ENCODE measurements at regions not wholly inside any gene's neighbourhood (a gene's known extent, or its start where the extent isn't known, plus 50 kb on each side); places are given as distances from the start of the nearest gene placed in this dataset.
"Not testable (repeated sequence)": the region's sequence is repeated elsewhere in the genome, so short reads cannot be mapped to it uniquely, and the experiment has no call there.

DNA sequence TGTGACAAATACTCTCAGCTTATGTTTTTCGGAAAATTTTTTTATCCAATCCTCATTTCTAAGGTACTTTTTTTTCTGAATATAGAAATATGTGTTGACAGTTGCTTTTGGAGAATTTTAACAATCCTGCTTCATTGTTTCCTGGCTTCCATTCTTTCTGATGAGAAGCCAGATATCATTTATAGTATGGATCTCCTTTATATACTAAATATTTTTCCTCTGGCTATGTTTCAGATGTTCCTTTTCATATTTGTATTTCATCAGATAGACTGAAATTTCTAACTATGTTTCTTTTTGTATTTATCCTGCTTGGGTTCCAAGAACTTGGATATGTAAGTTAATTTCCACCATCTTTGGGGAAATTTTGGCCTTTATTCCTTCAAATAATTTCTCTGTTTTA is 138.9 kb upstream of the CDH11 start:
- TF ChIP-seq, protein P1, sequence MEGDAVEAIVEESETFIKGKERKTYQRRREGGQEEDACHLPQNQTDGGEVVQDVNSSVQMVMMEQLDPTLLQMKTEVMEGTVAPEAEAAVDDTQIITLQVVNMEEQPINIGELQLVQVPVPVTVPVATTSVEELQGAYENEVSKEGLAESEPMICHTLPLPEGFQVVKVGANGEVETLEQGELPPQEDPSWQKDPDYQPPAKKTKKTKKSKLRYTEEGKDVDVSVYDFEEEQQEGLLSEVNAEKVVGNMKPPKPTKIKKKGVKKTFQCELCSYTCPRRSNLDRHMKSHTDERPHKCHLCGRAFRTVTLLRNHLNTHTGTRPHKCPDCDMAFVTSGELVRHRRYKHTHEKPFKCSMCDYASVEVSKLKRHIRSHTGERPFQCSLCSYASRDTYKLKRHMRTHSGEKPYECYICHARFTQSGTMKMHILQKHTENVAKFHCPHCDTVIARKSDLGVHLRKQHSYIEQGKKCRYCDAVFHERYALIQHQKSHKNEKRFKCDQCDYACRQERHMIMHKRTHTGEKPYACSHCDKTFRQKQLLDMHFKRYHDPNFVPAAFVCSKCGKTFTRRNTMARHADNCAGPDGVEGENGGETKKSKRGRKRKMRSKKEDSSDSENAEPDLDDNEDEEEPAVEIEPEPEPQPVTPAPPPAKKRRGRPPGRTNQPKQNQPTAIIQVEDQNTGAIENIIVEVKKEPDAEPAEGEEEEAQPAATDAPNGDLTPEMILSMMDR (IDR thresholded peaks at IDR 0.05; ENCODE audit: insufficient read depth, low read depth, low read length): no peak
- CTCF ChIA-PET: no interaction called here
- H3K4me3 ChIP-seq (ENCODE audit: low read depth, low read length): no peak overlapping the region

DNA sequence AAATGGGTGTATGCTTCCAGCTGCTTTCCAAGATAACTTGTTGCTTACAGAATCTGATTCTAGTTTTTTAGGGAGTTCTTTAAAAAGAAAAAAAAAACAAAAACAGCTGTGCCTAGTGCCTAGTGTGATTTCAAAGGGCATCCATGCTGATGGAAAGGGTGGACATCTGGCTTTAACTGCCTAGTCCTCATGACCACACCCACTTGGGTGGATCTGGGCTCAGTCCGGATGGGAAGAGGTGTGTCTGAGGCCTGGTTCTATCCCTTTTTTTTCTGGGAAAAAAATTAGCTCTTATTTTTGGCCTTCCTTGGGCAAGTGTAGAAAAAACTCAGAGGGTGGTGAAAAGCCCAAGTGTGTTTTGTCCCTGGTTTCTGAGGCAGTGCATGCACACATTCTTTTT is 132.3 kb upstream of the CDH11 start:
- Histone ChIP-seq H3K4me3 (ENCODE audit: low read depth, low read length) (no peak overlapping the region), H3K27me3 (ENCODE audit: control insufficient read depth, insufficient read depth, low read length) (no peaks in the 10 kb centered on the region), H3K36me3 (ENCODE audit: control insufficient read depth, insufficient read depth, low read length) (no peaks in the 10 kb centered on the region)
- CTCF ChIA-PET: no interaction called here
- POLR2A ChIA-PET: no interaction called here
- no peak for DNase-seq (ENCODE audit: low read depth)
- TF ChIP-seq, protein P1 (IDR thresholded peaks at IDR 0.05; ENCODE audit: insufficient read depth, low read depth, low read length): no peak

More for the DNA sequence above, 138.9 kb upstream of the CDH11 start:
- DNase-seq (ENCODE audit: low read depth): no peak
- Histone ChIP-seq H3K27me3 (ENCODE audit: control insufficient read depth, insufficient read depth, low read length) (no peaks in the 10 kb centered on the region), H3K36me3 (ENCODE audit: control insufficient read depth, insufficient read depth, low read length) (no peaks in the 10 kb centered on the region)
- POLR2A ChIA-PET: no interaction called here

DNA sequence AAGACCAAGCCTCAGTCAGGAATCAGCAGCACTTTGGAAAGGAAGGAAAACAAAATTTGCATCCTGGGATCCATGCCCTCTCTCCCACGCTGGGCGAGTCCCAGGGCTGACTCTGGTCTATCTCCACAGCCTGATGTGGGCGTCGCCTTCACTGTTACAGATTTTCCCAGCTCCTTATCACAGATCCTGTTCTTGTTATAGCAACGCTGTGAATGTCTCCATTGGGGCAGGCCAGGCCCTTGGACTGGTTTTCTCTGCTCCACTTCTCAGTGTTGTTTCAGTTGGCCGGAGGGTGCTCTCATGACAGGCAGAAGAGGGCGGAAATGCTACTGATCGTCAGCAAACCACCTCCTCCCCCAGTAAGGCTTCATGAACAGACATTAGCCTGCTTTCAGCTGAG is 127.9 kb upstream of the CDH11 start:
- ChIA-PET CTCF (no interaction called here), POLR2A (no interaction called here)
- H3K36me3 ChIP-seq (ENCODE audit: control insufficient read depth, insufficient read depth, low read length): no peaks in the 10 kb centered on the region
- DNase-seq (ENCODE audit: low read depth): no peak
- TF ChIP-seq, protein P1 (IDR thresholded peaks at IDR 0.05; ENCODE audit: insufficient read depth, low read depth, low read length): no peak
- no peak overlapping the region for H3K4me3 ChIP-seq (ENCODE audit: low read depth, low read length)
- H3K27me3 ChIP-seq (ENCODE audit: control insufficient read depth, insufficient read depth, low read length): no peaks in the 10 kb centered on the region

DNA sequence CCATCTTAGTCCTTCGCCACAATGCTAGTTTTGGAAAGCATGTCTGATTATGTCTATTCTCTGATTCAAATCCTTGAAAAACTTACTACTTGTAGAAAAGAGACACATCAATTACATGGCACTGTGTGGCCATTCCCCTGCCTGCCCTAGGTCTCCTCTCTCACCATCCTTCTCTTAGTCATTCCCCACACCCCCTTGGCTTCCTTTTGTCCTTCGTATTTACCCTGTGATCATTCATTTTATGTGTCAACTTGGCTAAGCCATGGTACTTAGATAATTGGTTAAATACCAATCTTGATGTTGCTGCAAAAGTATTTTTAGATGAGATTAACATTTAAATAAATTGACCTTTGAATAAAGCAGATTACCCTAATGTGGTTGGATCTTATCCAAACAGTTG is 122.9 kb upstream of the CDH11 start:
- no peak for DNase-seq (ENCODE audit: low read depth)
- no peaks in the 10 kb centered on the region for H3K36me3 ChIP-seq (ENCODE audit: control insufficient read depth, insufficient read depth, low read length)
- ChIA-PET POLR2A (no interaction called here), CTCF (no interaction called here)
- H3K4me3 ChIP-seq (ENCODE audit: low read depth, low read length): no peak overlapping the region
- TF ChIP-seq, protein P1 (IDR thresholded peaks at IDR 0.05; ENCODE audit: insufficient read depth, low read depth, low read length): no peak
- H3K27me3 ChIP-seq (ENCODE audit: control insufficient read depth, insufficient read depth, low read length): no peaks in the 10 kb centered on the region; the same call in 1 of the 2 replicates

DNA sequence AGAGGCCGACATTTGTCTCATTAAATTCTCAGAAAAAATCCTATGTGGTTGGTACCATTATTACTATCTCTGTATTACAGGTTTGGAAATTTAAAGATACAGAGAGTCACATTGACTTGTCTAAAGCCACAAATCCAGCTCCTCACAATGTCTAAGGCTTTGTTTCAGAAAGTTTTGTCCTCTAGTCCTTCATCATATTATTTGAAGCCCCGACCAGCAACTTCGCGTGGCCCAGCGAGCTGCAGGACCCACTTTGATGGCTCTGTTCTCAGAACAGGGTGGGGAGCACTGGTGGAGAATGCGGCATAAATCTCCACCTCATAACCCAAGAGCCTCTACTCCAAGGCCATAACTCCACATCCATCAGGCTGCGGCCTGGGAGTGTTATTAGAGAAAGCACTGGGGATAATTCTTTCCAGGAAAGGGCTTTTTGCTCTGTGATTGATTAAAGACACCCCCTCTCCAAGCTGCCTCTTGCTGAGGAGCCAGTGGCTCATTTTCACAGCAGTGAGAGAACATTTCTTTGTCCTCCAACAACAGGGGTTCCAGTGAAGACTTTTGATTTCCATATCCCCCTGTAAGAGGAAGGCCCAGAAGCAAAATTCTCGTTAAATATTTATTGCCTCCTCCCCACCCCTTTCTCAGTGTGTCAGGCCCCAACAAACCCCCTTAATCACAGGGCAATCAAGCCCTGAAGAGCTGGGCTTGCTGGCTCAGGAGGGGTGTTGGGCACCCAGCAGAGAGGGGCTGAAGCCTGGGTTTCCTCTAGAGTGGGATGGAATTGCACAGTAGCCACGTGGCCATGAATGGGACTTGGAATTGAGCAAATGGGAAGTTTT is 113.7 kb upstream of the CDH11 start:
- POLR2A ChIA-PET: no interaction called here
- Histone ChIP-seq H3K27me3 (ENCODE audit: control insufficient read depth, insufficient read depth, low read length) (no peaks in the 10 kb centered on the region; the same call in 1 of the 2 replicates), H3K36me3 (ENCODE audit: control insufficient read depth, insufficient read depth, low read length) (no peaks in the 10 kb centered on the region), H3K4me3 (ENCODE audit: low read depth, low read length) (no peak overlapping the region)
- TF ChIP-seq, protein P1 (IDR thresholded peaks at IDR 0.05; ENCODE audit: insufficient read depth, low read depth, low read length): no peak
- CTCF ChIA-PET: interaction anchor here (0.8 kb wide), 1 partner anchor 16 kb away, joined by 3 read pairs; no protein-coding TSS in a partner anchor
- no peak for DNase-seq (ENCODE audit: low read depth)

DNA sequence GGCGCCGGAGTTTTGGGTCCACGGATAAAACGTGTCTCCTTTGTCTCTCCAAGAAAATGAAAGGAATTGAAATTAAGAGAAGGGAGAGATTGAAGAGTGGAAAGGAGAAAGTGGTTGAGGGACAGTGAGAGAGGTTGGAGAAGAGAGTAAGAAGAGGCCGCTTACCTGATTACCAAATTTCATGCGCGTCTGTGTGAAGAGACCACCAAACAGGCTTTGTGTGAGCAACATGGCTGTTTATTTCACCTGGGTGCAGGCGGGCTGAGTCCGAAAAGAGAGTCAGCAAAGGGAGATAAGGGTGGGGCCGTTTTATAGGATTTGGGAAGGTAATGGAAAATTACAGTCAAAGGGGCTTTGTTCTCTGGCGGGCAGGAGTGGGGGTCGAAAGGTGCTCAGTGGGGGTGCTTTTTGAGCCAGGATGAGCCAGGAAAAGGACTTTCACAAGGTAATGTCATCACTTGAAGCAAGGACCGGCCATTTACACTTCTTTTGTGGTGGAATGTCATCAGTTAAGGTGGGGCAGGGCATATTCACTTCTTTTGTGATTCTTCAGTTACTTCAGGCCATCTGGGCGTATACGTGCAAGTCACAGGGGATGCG is 113.0 kb upstream of the CDH11 start:
- H3K27me3 ChIP-seq (ENCODE audit: control insufficient read depth, insufficient read depth, low read length); H3K36me3 ChIP-seq (ENCODE audit: control insufficient read depth, insufficient read depth, low read length); DNase-seq (ENCODE audit: low read depth); CTCF ChIA-PET; POLR2A ChIA-PET; H3K4me3 ChIP-seq (ENCODE audit: low read depth, low read length): not testable (repeated sequence)
